A549 (cell line): ENCODE measurements at regions not wholly inside any gene's neighbourhood (a gene's known extent, or its start where the extent isn't known, plus 50 kb on each side); places are given as distances from the start of the nearest gene placed in this dataset.

Experiments used
- ATAC-seq, 2 experiments: fragments of 200-7000 bp in 1 of 2; fragments of >200 bp in 1 of 2; cut with Nextera tagmentation in 1 of 2; cut with Tn5 transposase in 1 of 2; 3 replicates each; pipeline versions ENCODE4 v1.8.0 to v1.9.1; 2018 to 2020; ENCODE audit warnings: mild to moderate bottlenecking in 1 of 2, moderate library complexity in 1 of 2
- CTCF ChIA-PET: fragments of 300-600 bp; sonication (Branson Sonifier 250); formaldehyde crosslinking; extraction: SDS; loops from one replicate; lab custom pipeline; 2021; ENCODE audit warnings: antibody characterized with exemption, inconsistent platforms; lab: Yijun Ruan, JAX
- POLR2A ChIA-PET: fragments of 350-600 bp; formaldehyde crosslinking; extraction: SDS; loops from one replicate; lab custom pipeline; 2021; ENCODE audit warnings: antibody characterized with exemption, inconsistent platforms; lab: Yijun Ruan, JAX
- DNase-seq, 2 experiments: peaks; one replicate each; pipeline versions ENCODE4 v3.0.0 to v3.0.0-alpha.2; 2011 to 2016; ENCODE audit warnings: low read depth in 1 of 2, low spot score in 1 of 2
- FAIRE-seq: peaks from 2 replicates; lab custom pipeline; 2011; peaks lifted over from hg19 to GRCh38; lab: Jason Lieb, UNC
- H3K27ac ChIP-seq, 2 experiments: fragments of >200 bp; sonication (Bioruptor Twin); formaldehyde crosslinking; 3 replicates each; pipeline ENCODE4 v1.5.1; 2016 to 2017
- H3K4me1 ChIP-seq: fragments of >200 bp; sonication (Bioruptor Twin); formaldehyde crosslinking; 3 replicates; pipeline ENCODE4 v1.6.1; 2016
- H3K4me2 ChIP-seq: fragments of >200 bp; sonication (Bioruptor Twin); formaldehyde crosslinking; 3 replicates; pipeline ENCODE4 v1.6.1; 2016
- H3K4me3 ChIP-seq: fragments of >200 bp; sonication (Bioruptor Twin); formaldehyde crosslinking; 3 replicates; pipeline ENCODE4 v1.5.1; 2016
- H3K9me3 ChIP-seq: fragments of >200 bp; sonication (Bioruptor Twin); formaldehyde crosslinking; 3 replicates; pipeline ENCODE4 v1.6.1; 2016
- CBX2 ChIP-seq: fragments of 200-600 bp; sonication (generic); IDR thresholded peaks from 2 replicates; pipeline ENCODE4 v1.6.1; 2016; ENCODE audit warnings: low read depth, mild to moderate bottlenecking, borderline replicate concordance
- CBX8 ChIP-seq: fragments of 200-600 bp; sonication (generic); IDR thresholded peaks from 2 replicates; pipeline ENCODE4 v1.6.1; 2016
- CEBPB ChIP-seq, 2 experiments: fragments of >200 bp in 1 of 2; sonication (Bioruptor Twin) in 1 of 2; formaldehyde crosslinking in 1 of 2; IDR thresholded peaks; 2 replicates each; pipeline ENCODE4 v1.6.1; 2012 to 2016
- EHMT2 ChIP-seq: fragments of 200-600 bp; sonication (generic); IDR thresholded peaks from 2 replicates; pipeline ENCODE4 v1.6.1; 2016; ENCODE audit warnings: antibody characterized with exemption, low read depth, mild to moderate bottlenecking, moderate library complexity
- EP300 ChIP-seq, 2 experiments: fragments of >200 bp; sonication (Bioruptor Twin); formaldehyde crosslinking; IDR thresholded peaks; 2 replicates in 1 of 2; 3 replicates in 1 of 2; pipeline ENCODE4 v1.6.1; 2016 to 2017
- FOSL2 ChIP-seq, 2 experiments: fragments of 450-650 bp in 1 of 2; fragments of >200 bp in 1 of 2; sonication (Bioruptor Twin) in 1 of 2; formaldehyde crosslinking; IDR thresholded peaks; 2 replicates each; pipeline versions ENCODE4 v1.5.0 to v1.6.1; 2016 to 2020; ENCODE audit warnings: mild to moderate bottlenecking in 1 of 2, moderate library complexity in 1 of 2
- HEYL ChIP-seq: fragments of 250-450 bp; sonication (Bioruptor Pico); IDR thresholded peaks from 2 replicates; pipeline ENCODE4 v1.8.0; 2021; ENCODE audit warnings: mild to moderate bottlenecking, moderate library complexity
- HMGXB4 ChIP-seq: fragments of 250-450 bp; sonication (Bioruptor Pico); IDR thresholded peaks from 2 replicates; pipeline ENCODE4 v1.5.0; 2021; ENCODE audit warnings: mild to moderate bottlenecking, moderate library complexity, borderline replicate concordance
- HOXA7 ChIP-seq: fragments of 250-450 bp; sonication (Bioruptor Pico); IDR thresholded peaks from 2 replicates; pipeline ENCODE4 v1.5.0; 2020; ENCODE audit warnings: mild to moderate bottlenecking, moderate library complexity
- HOXB13 ChIP-seq: fragments of 250-450 bp; sonication (Bioruptor Pico); IDR thresholded peaks from 2 replicates; pipeline ENCODE4 v1.5.0; 2020; ENCODE audit warnings: low read depth, mild to moderate bottlenecking, moderate library complexity
- HOXB5 ChIP-seq: fragments of 250-450 bp; sonication (Bioruptor Pico); IDR thresholded peaks from 2 replicates; pipeline ENCODE4 v1.5.0; 2020; ENCODE audit warnings: mild to moderate bottlenecking, moderate library complexity
- KDM1A ChIP-seq: fragments of 200-600 bp; sonication (generic); IDR thresholded peaks from 2 replicates; pipeline ENCODE4 v1.6.1; 2016; ENCODE audit warnings: low read depth, mild to moderate bottlenecking
- KDM5A ChIP-seq: fragments of 200-600 bp; sonication (generic); IDR thresholded peaks from 2 replicates; pipeline ENCODE4 v1.6.1; 2016; ENCODE audit warnings: antibody characterized with exemption, mild to moderate bottlenecking
- MYC ChIP-seq: IDR thresholded peaks from 2 replicates; pipeline ENCODE4 v1.6.1; 2012; ENCODE audit warnings: mild to moderate bottlenecking, inconsistent platforms, low read length, improper control_type of control experiment, borderline replicate concordance
- NR3C1 ChIP-seq: fragments of >200 bp; sonication (Bioruptor Twin); formaldehyde crosslinking; IDR thresholded peaks from 3 replicates; pipeline ENCODE4 v1.6.1; 2017
- POLR2A ChIP-seq: IDR thresholded peaks from 2 replicates; pipeline ENCODE4 v1.6.1; 2012; ENCODE audit warnings: mild to moderate bottlenecking, low read length
- RARB ChIP-seq: fragments of 250-450 bp; sonication (Bioruptor Pico); IDR thresholded peaks from 2 replicates; pipeline ENCODE4 v1.8.0; 2021; ENCODE audit warnings: mild to moderate bottlenecking, moderate library complexity
- RCOR1 ChIP-seq: fragments of 150-350 bp; IDR thresholded peaks from 2 replicates; pipeline ENCODE4 v1.6.1; 2014; ENCODE audit warnings: antibody characterized with exemption, low read length, low read depth
- REST ChIP-seq: fragments of 200-600 bp; sonication (generic); IDR thresholded peaks from 2 replicates; pipeline ENCODE4 v1.6.1; 2016; ENCODE audit warnings: antibody characterized with exemption, mild to moderate bottlenecking, moderate library complexity
- RFX5 ChIP-seq: fragments of 450-650 bp; IDR thresholded peaks from 2 replicates; pipeline ENCODE4 v1.7.1; 2014; ENCODE audit warnings: antibody characterized with exemption, mild to moderate bottlenecking, moderate library complexity
- TFCP2L1 ChIP-seq: fragments of 250-450 bp; sonication (Bioruptor Pico); IDR thresholded peaks from 2 replicates; pipeline ENCODE4 v1.5.0; 2021; ENCODE audit warnings: mild to moderate bottlenecking
- TP53 ChIP-seq: fragments of 250-450 bp; sonication (Bioruptor Pico); IDR thresholded peaks from 2 replicates; pipeline ENCODE4 v1.5.0; 2021; ENCODE audit warnings: mild to moderate bottlenecking, moderate library complexity
- ZNF302 ChIP-seq: fragments of 250-450 bp; sonication (Bioruptor Pico); IDR thresholded peaks from 2 replicates; pipeline ENCODE4 v1.9.0; 2021; ENCODE audit warnings: inconsistent platforms, mild to moderate bottlenecking, moderate library complexity
- WGBS: methylation state at CpG from one replicate; pipeline ENCODE4 v1.1.6; 2017; ENCODE audit errors: missing lambda C conversion rate; 5-methylcytosine and 5-hydroxymethylcytosine counted together
- TF ChIP-seq, protein P1 (sequence below): fragments of 250-450 bp; sonication (Bioruptor Pico); IDR thresholded peaks from 2 replicates; pipeline ENCODE4 v1.5.0; 2020; ENCODE audit warnings: low read depth, mild to moderate bottlenecking, moderate library complexity
- TF ChIP-seq, protein P2 (sequence below): fragments of 150-350 bp; IDR thresholded peaks from 2 replicates; pipeline ENCODE4 v1.6.1; 2014; ENCODE audit warnings: low read depth, mild to moderate bottlenecking, low read length
- TF ChIP-seq, protein P3 (sequence below): fragments of >200 bp; sonication (Bioruptor Twin); formaldehyde crosslinking; IDR thresholded peaks from 2 replicates; pipeline ENCODE4 v1.6.1; 2016
- TF ChIP-seq, protein P4 (sequence below): fragments of >200 bp; sonication (Bioruptor Twin); formaldehyde crosslinking; IDR thresholded peaks from 3 replicates; pipeline ENCODE4 v1.5.1; 2016

- H3K4me1 ChIP-seq = no peaks in the 10 kb centered on the region
- POLR2A ChIA-PET = no interaction called here
- H3K4me2 ChIP-seq = no peak overlapping the region
- FAIRE-seq (no peak), DNase-seq (no peak), ATAC-seq (no peak)
- CTCF ChIA-PET = no interaction called here
- WGBS = 78% methylated on average over 3 of the region's 3 CpGs
- H3K9me3 ChIP-seq = no peaks in the 10 kb centered on the region
- no peak overlapping the region for H3K4me3 ChIP-seq
- H3K27ac ChIP-seq = no peak overlapping the region
- no peak for TF ChIP-seq CEBPB (IDR thresholded peaks at IDR 0.05)
- TF ChIP-seq, protein P1, sequence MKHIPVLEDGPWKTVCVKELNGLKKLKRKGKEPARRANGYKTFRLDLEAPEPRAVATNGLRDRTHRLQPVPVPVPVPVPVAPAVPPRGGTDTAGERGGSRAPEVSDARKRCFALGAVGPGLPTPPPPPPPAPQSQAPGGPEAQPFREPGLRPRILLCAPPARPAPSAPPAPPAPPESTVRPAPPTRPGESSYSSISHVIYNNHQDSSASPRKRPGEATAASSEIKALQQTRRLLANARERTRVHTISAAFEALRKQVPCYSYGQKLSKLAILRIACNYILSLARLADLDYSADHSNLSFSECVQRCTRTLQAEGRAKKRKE = no peak
- no peak for TF ChIP-seq FOSL2 (IDR thresholded peaks at IDR 0.05)
- TF ChIP-seq FOSL2 (CRISPR knock-in tag; IDR thresholded peaks at IDR 0.05) = no peak
- TF ChIP-seq NR3C1 = no peak
- no peak for TF ChIP-seq RARB
- TF ChIP-seq, protein P2, sequence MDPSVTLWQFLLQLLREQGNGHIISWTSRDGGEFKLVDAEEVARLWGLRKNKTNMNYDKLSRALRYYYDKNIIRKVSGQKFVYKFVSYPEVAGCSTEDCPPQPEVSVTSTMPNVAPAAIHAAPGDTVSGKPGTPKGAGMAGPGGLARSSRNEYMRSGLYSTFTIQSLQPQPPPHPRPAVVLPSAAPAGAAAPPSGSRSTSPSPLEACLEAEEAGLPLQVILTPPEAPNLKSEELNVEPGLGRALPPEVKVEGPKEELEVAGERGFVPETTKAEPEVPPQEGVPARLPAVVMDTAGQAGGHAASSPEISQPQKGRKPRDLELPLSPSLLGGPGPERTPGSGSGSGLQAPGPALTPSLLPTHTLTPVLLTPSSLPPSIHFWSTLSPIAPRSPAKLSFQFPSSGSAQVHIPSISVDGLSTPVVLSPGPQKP = no peak
- TF ChIP-seq TFCP2L1 (CRISPR knock-in tag) = no peak
- TF ChIP-seq EHMT2 = no peak
- no peak for TF ChIP-seq RCOR1
- TF ChIP-seq HOXB5 = no peak
Measured at GRCh38 chr18:61756244-61756643, 136.6 kb downstream of the RNF152 start.

GRCh38 chr18:61755555-61755954, 137.3 kb downstream of the RNF152 start:
- H3K4me2 ChIP-seq = no peak overlapping the region
- DNase-seq (no peak), ATAC-seq (no peak), FAIRE-seq (no peak)
- H3K27ac ChIP-seq = no peak overlapping the region
- no peaks in the 10 kb centered on the region for H3K4me1 ChIP-seq
- CTCF ChIA-PET = no interaction called here
- H3K9me3 ChIP-seq = no peaks in the 10 kb centered on the region
- no peak overlapping the region for H3K4me3 ChIP-seq
- TF ChIP-seq CBX2 = no peak
- TF ChIP-seq RFX5 = no peak
- no peak for TF ChIP-seq RARB
- no peak for TF ChIP-seq MYC
- no peak for TF ChIP-seq HOXB13 (CRISPR knock-in tag)
- TF ChIP-seq HEYL (CRISPR knock-in tag) = no peak
- no peak for TF ChIP-seq CBX8
- TF ChIP-seq, protein P3, sequence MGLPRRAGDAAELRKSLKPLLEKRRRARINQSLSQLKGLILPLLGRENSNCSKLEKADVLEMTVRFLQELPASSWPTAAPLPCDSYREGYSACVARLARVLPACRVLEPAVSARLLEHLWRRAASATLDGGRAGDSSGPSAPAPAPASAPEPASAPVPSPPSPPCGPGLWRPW = no peak
- TF ChIP-seq EP300 (IDR thresholded peaks at IDR 0.05) = no peak
- TF ChIP-seq ZNF302 (CRISPR knock-in tag) = no peak
- TF ChIP-seq POLR2A = no peak
- TF ChIP-seq CEBPB (IDR thresholded peaks at IDR 0.05) = no peak
- TF ChIP-seq, protein P4, sequence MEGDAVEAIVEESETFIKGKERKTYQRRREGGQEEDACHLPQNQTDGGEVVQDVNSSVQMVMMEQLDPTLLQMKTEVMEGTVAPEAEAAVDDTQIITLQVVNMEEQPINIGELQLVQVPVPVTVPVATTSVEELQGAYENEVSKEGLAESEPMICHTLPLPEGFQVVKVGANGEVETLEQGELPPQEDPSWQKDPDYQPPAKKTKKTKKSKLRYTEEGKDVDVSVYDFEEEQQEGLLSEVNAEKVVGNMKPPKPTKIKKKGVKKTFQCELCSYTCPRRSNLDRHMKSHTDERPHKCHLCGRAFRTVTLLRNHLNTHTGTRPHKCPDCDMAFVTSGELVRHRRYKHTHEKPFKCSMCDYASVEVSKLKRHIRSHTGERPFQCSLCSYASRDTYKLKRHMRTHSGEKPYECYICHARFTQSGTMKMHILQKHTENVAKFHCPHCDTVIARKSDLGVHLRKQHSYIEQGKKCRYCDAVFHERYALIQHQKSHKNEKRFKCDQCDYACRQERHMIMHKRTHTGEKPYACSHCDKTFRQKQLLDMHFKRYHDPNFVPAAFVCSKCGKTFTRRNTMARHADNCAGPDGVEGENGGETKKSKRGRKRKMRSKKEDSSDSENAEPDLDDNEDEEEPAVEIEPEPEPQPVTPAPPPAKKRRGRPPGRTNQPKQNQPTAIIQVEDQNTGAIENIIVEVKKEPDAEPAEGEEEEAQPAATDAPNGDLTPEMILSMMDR = no peak
- TF ChIP-seq KDM5A = no peak
- 62% methylated on average over 7 of the region's 7 CpGs for WGBS
- POLR2A ChIA-PET = no interaction called here

DNA sequence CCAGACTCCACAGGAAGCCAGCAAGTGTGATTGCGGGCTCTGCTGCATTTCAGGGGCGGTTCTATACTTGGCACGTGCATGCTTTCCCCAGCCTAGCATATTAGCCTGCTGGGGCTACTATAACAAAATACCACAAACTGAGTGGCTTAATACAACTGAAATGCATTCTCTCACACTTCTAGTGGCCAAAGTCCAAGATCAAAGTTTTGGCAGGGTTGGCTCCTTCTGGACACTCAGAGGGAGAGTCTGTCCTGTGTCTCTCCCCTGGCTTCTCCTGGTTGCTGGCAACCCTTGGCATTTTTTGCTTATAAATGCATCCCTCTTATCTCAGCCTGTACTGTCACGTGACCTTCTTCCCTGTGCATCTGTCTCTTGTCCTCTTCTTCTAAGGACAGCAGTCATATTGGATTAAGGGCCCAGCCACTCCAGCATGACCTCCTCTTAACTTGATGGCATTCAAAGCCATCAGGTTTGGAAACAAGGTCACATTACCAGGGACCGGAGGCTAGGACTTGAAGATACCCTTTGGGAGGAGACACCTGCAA, 138.7 kb downstream of the RNF152 start:
- no peak for DNase-seq
- Histone ChIP-seq H3K9me3 (no peaks in the 10 kb centered on the region), H3K4me1 (no peaks in the 10 kb centered on the region), H3K27ac (no peak overlapping the region), H3K4me3 (no peak overlapping the region), H3K4me2 (no peak overlapping the region)
- ATAC-seq = no peak
- 43% methylated on average over 3 of the region's 5 CpGs for WGBS
- POLR2A ChIA-PET = no interaction called here
- CTCF ChIA-PET = no interaction called here
- no peak for FAIRE-seq
- TF ChIP-seq REST (no peak), TP53 (no peak), MYC (no peak), KDM1A (no peak), HMGXB4 (no peak), HOXA7 (CRISPR knock-in tag) (no peak)
